Testis (tissue), 2 donors: ENCODE measurements at regions not wholly inside any gene's neighbourhood (a gene's known extent, or its start where the extent isn't known, plus 50 kb on each side); places are given as distances from the start of the nearest gene placed in this dataset.

Source experiments
- POLR2A ChIP-seq: fragments of 450-650 bp; IDR thresholded peaks from one replicate; pipeline ENCODE4 v1.6.1; 2017; ENCODE audit warnings: antibody characterized with exemption, mild to moderate bottlenecking, moderate library complexity
- TF ChIP-seq, protein P1 (sequence below), 3 experiments: fragments of 450-650 bp in 2 of 3; fragments of 200-600 bp in 1 of 3; sonication (generic) in 1 of 3; IDR thresholded peaks; one replicate each; pipeline ENCODE4 v1.5.1; 2016 to 2019; ENCODE audit warnings: antibody characterized with exemption in 3 of 3, mild to moderate bottlenecking in 2 of 3, moderate library complexity in 1 of 3

DNA sequence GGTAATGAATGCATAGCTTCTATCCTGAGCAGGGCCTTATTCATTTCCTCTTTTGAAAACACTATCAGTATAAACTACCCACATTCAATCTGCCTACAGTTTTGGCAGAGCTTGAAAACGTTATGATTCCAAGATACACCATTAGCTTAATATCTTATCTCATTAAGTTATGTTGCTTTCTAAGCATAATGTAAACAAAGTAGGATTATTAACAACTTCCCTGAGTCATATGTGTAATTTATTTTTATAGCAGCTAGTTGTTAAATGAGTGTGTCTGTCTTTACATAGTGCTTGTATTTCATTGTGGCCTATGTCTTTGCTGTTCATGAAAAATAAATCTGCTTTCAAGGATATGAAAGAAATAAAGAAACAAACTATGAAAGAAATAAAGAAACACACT is 106.2 kb upstream of the DLX6 start:
- TF ChIP-seq, protein P1, sequence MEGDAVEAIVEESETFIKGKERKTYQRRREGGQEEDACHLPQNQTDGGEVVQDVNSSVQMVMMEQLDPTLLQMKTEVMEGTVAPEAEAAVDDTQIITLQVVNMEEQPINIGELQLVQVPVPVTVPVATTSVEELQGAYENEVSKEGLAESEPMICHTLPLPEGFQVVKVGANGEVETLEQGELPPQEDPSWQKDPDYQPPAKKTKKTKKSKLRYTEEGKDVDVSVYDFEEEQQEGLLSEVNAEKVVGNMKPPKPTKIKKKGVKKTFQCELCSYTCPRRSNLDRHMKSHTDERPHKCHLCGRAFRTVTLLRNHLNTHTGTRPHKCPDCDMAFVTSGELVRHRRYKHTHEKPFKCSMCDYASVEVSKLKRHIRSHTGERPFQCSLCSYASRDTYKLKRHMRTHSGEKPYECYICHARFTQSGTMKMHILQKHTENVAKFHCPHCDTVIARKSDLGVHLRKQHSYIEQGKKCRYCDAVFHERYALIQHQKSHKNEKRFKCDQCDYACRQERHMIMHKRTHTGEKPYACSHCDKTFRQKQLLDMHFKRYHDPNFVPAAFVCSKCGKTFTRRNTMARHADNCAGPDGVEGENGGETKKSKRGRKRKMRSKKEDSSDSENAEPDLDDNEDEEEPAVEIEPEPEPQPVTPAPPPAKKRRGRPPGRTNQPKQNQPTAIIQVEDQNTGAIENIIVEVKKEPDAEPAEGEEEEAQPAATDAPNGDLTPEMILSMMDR (IDR thresholded peaks at IDR 0.05): no peak
- no peak for TF ChIP-seq POLR2A
